K562 (cell line): ENCODE measurements at regions not wholly inside any gene's neighbourhood (a gene's known extent, or its start where the extent isn't known, plus 50 kb on each side); places are given as distances from the start of the nearest gene placed in this dataset.
A peak's percentile ranks its signal among the peaks of the same experiment; 100 is the strongest.

Experiments
- ATAC-seq: fragments of 200-7000 bp; cut with Tn5 transposase; 3 replicates; pipeline ENCODE4 v1.9.1; 2020; ENCODE audit warnings: moderate library complexity
- BruUV-seq: library from RNA; stranded (reverse); fragments of 400-500 nt; replicated peaks from 2 replicates; lab custom pipeline; 2021; lab: Mats Ljungman, UMichigan
- CTCF ChIA-PET: fragments of 300-600 bp; formaldehyde crosslinking; extraction: SDS; loops from one replicate; lab custom pipeline; 2021; ENCODE audit warnings: low intra/inter-chr PET ratio; lab: Yijun Ruan, JAX
- POLR2A ChIA-PET: fragments of 300-600, 350-650 bp; sonication (Branson Sonifier 250); formaldehyde crosslinking; extraction: SDS; loops from one replicate; lab custom pipeline; 2021; ENCODE audit warnings: antibody characterized with exemption, inconsistent platforms; lab: Yijun Ruan, JAX
- DNase-seq, 4 experiments: peaks; one replicate each; pipeline versions ENCODE4 v3.0.0 to v3.0.0-alpha.2; 2011 to 2018; ENCODE audit warnings: low spot score in 3 of 4, mixed read lengths in 3 of 4; ENCODE audit errors: extremely low read depth in 1 of 4
- FAIRE-seq: peaks from 2 replicates; lab custom pipeline; 2011; peaks lifted over from hg19 to GRCh38; lab: Jason Lieb, UNC
- H2AFZ ChIP-seq: 2 replicates; pipeline ENCODE4 v1.6.0; 2011; ENCODE audit warnings: low read depth, low read length, control low read depth, inconsistent platforms
- H3K27ac ChIP-seq: fragments of 200-600 bp; 3 replicates; pipeline ENCODE4 v1.8.0; 2011; ENCODE audit warnings: low read depth, mild to moderate bottlenecking, control low read depth, inconsistent platforms, low read length, moderate library complexity, mixed read lengths; ENCODE audit errors: extremely low read depth
- H3K27me3 ChIP-seq, 2 experiments: fragments of 300-600 bp in 1 of 2; 2 replicates in 1 of 2; 3 replicates in 1 of 2; pipeline versions ENCODE4 v1.6.0 to v1.8.0; 2011; ENCODE audit warnings: inconsistent platforms in 2 of 2, low read length in 2 of 2, mild to moderate bottlenecking in 1 of 2, mixed read lengths in 1 of 2, moderate library complexity in 1 of 2; ENCODE audit not compliant: control insufficient read depth in 2 of 2, insufficient read depth in 2 of 2
- H3K36me3 ChIP-seq: fragments of 300-600 bp; 3 replicates; pipeline ENCODE4 v1.8.0; 2011; ENCODE audit warnings: mild to moderate bottlenecking, low read length, inconsistent platforms; ENCODE audit not compliant: control insufficient read depth, insufficient read depth
- H3K4me1 ChIP-seq, 2 experiments: fragments of 200-600 bp in 1 of 2; replicated peaks in 1 of 2; 2 replicates in 1 of 2; 3 replicates in 1 of 2; pipeline versions ENCODE4 v1.5.1 to v1.8.0; 2011; ENCODE audit warnings: inconsistent platforms in 2 of 2, low read length in 2 of 2, mild to moderate bottlenecking in 1 of 2, mixed read lengths in 1 of 2, moderate library complexity in 1 of 2; ENCODE audit not compliant: control insufficient read depth in 2 of 2, insufficient read depth in 2 of 2
- H3K4me2 ChIP-seq: 2 replicates; pipeline ENCODE4 v1.6.1; 2011; ENCODE audit warnings: low read length, control low read depth, inconsistent platforms, mixed read lengths; ENCODE audit not compliant: insufficient read depth
- H3K4me3 ChIP-seq: fragments of 200-600 bp; sonication (generic), shearing (Covaris generic); 2 replicates; pipeline ENCODE4 v1.5.1; 2016; ENCODE audit warnings: control low read depth, inconsistent platforms
- H3K79me2 ChIP-seq: fragments of 200-600 bp; 3 replicates; pipeline ENCODE4 v1.8.0; 2011; ENCODE audit warnings: low read length, inconsistent platforms; ENCODE audit not compliant: control insufficient read depth, insufficient read depth
- H3K9ac ChIP-seq, 2 experiments: 2 replicates each; pipeline versions ENCODE4 v1.6.0 to v1.6.1; 2011; ENCODE audit warnings: low read depth in 2 of 2, low read length in 2 of 2, control low read depth in 1 of 2, inconsistent platforms in 1 of 2, mild to moderate bottlenecking in 1 of 2, mixed read lengths in 1 of 2; ENCODE audit not compliant: insufficient read depth in 1 of 2
- H3K9me1 ChIP-seq: one replicate; pipeline ENCODE4 v1.6.0; 2011; ENCODE audit warnings: inconsistent platforms, mild to moderate bottlenecking, low read length, moderate library complexity; ENCODE audit not compliant: control insufficient read depth, insufficient read depth
- H3K9me3 ChIP-seq: replicated peaks from 2 replicates; pipeline ENCODE4 v1.5.1; 2011; ENCODE audit warnings: low read depth, low read length, inconsistent platforms; ENCODE audit not compliant: control insufficient read depth, insufficient read depth
- H4K20me1 ChIP-seq: replicated peaks from 2 replicates; pipeline ENCODE4 v1.6.1; 2011; ENCODE audit warnings: low read length, inconsistent platforms, mixed read lengths; ENCODE audit not compliant: control insufficient read depth, insufficient read depth
- ATF3 ChIP-seq, 2 experiments: fragments of 450-650 bp in 1 of 2; sonication (generic) in 1 of 2; formaldehyde crosslinking in 1 of 2; IDR thresholded peaks in 1 of 2; conservative IDR thresholded peaks in 1 of 2; 2 replicates each; pipeline versions ENCODE4 v1.6.1 to v1.8.1; 2016 to 2023; ENCODE audit warnings: mild to moderate bottlenecking in 2 of 2, moderate library complexity in 2 of 2, inconsistent platforms in 1 of 2, missing genetic modification reagents in 1 of 2
- GABPA ChIP-seq: fragments of 200-800 bp; sonication (Bioruptor generic); conservative IDR thresholded peaks from 2 replicates; pipeline ENCODE4 v1.6.1; 2016; ENCODE audit warnings: low read depth, missing genetic modification characterization, missing compliant biosample characterization
- TAF15 ChIP-seq: fragments of 200-400 bp; formaldehyde crosslinking; IDR thresholded peaks from 2 replicates; pipeline ENCODE4 v1.6.1; 2017; ENCODE audit warnings: mild to moderate bottlenecking, low read depth, low read length, moderate library complexity
- whole genome bisulfite sequencing: fragments of 100-300 bp; shearing (Covaris generic); methylation state at CpG from one replicate; pipeline ENCODE4 v1.1.6; 2016; ENCODE audit warnings: low coverage, mixed read lengths; ENCODE audit not compliant: insufficient coverage; ENCODE audit errors: missing lambda C conversion rate; 5-methylcytosine and 5-hydroxymethylcytosine counted together
- in situ Hi-C: fragments of 300-500 bp; cut with MboI; formaldehyde crosslinking; loops from 4 replicates; pipeline ENCODE4 v1.15.0; 2018; ENCODE audit warnings: inconsistent platforms, mixed read lengths
- intact Hi-C: fragments of 100-400 bp; cut with micrococcal nuclease; formaldehyde crosslinking; loops from 2 replicates; pipeline ENCODE4 v1.14.2; 2022

GRCh38 chr2:235161565-235161964 is 209.7 kb downstream of the SH3BP4 start:
- Histone ChIP-seq H3K27ac (no peak overlapping the region), H3K27me3 (peaks cover 0 to 3% of the 10 kb centered on the region in 2 experiments; a peak in 1 of 5 replicates), H3K36me3 (no peaks in the 10 kb centered on the region), H3K4me1 (no peaks in the 10 kb centered on the region), H3K4me2 (no peak overlapping the region), H4K20me1 (no peaks in the 10 kb centered on the region), H3K9me1 (no peaks in the 10 kb centered on the region), H2AFZ (no peak overlapping the region), H3K79me2 (no peaks in the 10 kb centered on the region), H3K9me3 (no peaks in the 10 kb centered on the region), H3K9ac (no peak overlapping the region), H3K4me3 (no peak overlapping the region)
- in situ Hi-C loops, result no loop called here
- ChIA-PET POLR2A (interaction anchor here (0.6 kb wide), 2 partner anchors 604 to 1070 kb away, joined by 3 read pairs; no protein-coding TSS in a partner anchor), CTCF (no interaction called here)
- DNase-seq (no peak), FAIRE-seq (no peak), ATAC-seq (no peak)
- no TSS peak for BruUV-seq
- no peak for TF ChIP-seq TAF15
- TF ChIP-seq ATF3 (IDR thresholded peaks at IDR 0.05), result peak; percentile 21; the same call in 1 of the 2 replicates
- TF ChIP-seq ATF3 (CRISPR knock-in tag; conservative IDR thresholded peaks at IDR 0.05), result no peak
- no peak for TF ChIP-seq GABPA
- intact Hi-C loops, result no loop called here
- WGBS, result 3% methylated on average over 8 of the region's 8 CpGs
